ENCODE measurements at regions not wholly inside any gene's neighbourhood (a gene's known extent, or its start where the extent isn't known, plus 50 kb on each side); places are given as distances from the start of the nearest gene placed in this dataset.

DNA sequence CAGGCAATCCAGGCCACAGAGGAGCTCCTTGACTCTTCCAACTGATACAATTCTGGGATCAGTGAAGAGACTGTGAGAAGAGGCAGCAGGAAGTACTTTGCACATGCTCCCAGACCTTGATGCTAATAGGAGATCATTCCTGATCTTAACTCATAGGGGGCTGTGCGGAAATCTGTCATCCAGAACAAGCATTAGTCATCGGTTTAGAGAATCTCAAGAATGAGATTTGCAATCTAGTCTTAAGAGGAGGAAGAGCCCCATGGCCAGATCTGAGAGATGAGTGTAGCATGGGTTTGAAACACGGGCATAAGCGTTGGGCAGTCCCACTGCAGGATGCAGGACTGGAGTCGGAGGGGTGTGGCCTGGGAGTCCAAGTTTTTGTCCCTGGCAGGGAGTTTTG is 1081.1 kb downstream of the NAALADL2 start:
- TF ChIP-seq, protein P1, sequence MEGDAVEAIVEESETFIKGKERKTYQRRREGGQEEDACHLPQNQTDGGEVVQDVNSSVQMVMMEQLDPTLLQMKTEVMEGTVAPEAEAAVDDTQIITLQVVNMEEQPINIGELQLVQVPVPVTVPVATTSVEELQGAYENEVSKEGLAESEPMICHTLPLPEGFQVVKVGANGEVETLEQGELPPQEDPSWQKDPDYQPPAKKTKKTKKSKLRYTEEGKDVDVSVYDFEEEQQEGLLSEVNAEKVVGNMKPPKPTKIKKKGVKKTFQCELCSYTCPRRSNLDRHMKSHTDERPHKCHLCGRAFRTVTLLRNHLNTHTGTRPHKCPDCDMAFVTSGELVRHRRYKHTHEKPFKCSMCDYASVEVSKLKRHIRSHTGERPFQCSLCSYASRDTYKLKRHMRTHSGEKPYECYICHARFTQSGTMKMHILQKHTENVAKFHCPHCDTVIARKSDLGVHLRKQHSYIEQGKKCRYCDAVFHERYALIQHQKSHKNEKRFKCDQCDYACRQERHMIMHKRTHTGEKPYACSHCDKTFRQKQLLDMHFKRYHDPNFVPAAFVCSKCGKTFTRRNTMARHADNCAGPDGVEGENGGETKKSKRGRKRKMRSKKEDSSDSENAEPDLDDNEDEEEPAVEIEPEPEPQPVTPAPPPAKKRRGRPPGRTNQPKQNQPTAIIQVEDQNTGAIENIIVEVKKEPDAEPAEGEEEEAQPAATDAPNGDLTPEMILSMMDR (IDR thresholded peaks at IDR 0.05 in 4 of 5, conservative IDR thresholded peaks at IDR 0.05 in 1 of 5) = no peak
- no peak for TF ChIP-seq POLR2A (IDR thresholded peaks at IDR 0.05)

Data from gastrocnemius medialis (tissue), 4 donors.